ENCODE measurements at regions not wholly inside any gene's neighbourhood (a gene's known extent, or its start where the extent isn't known, plus 50 kb on each side); places are given as distances from the start of the nearest gene placed in this dataset.

- H3K4me3 Mint-ChIP-seq, result no peak overlapping the region
- no peak for DNase-seq (ENCODE audit: low spot score)
- H3K27ac Mint-ChIP-seq, result no peak overlapping the region
These were observed 180.3 kb downstream of the ZDHHC21 start for GRCh38 chr9:14512942-14513341.

More at GRCh38 chr9:14512942-14513341, 180.3 kb downstream of the ZDHHC21 start:
- Histone ChIP-seq H4K20me1 (replicated peaks; ENCODE audit: insufficient read depth) (no peaks in the 10 kb centered on the region), H3K27ac (ENCODE audit: low read depth) (no peak overlapping the region), H3K4me3 (no peak overlapping the region), H3F3A (replicated peaks; ENCODE audit: low read depth) (no peaks in the 10 kb centered on the region), H3K36me3 (ENCODE audit: insufficient read depth) (no peaks in the 10 kb centered on the region), H3K79me2 (replicated peaks; ENCODE audit: insufficient read depth) (no peaks in the 10 kb centered on the region), H3K4me1 (ENCODE audit: insufficient read depth) (peaks cover 23% of the 10 kb centered on the region), H3K9me2 (ENCODE audit: insufficient read depth) (peaks cover 6% of the 10 kb centered on the region; the same call in 1 of the 2 replicates), H3K4me2 (no peak overlapping the region), H3K27me3 (ENCODE audit: insufficient read depth) (no peaks in the 10 kb centered on the region), H2AFZ (no peak overlapping the region)
- no peak for ATAC-seq
- no peaks in the 10 kb centered on the region; the same call in 2 of the 3 replicates for H3K9me3 Mint-ChIP-seq
- peaks cover 3% of the 10 kb centered on the region for H3K27me3 Mint-ChIP-seq (ENCODE audit: insufficient read depth, low read depth, poor library complexity)
- H3K36me3 Mint-ChIP-seq (ENCODE audit: low read depth), result no peaks in the 10 kb centered on the region
- no peak for TF ChIP-seq NANOG (IDR thresholded peaks at IDR 0.05; ENCODE audit: borderline replicate concordance)
- TF ChIP-seq EZH2phosphoT487 (IDR thresholded peaks at IDR 0.05; ENCODE audit: unreplicated experiment), result no peak
- no peak for TF ChIP-seq REST (IDR thresholded peaks at IDR 0.05; ENCODE audit: unreplicated experiment)
- no peak for TF ChIP-seq EZH2 (IDR thresholded peaks at IDR 0.05; ENCODE audit: low read depth, unreplicated experiment)
- TF ChIP-seq ZNF114 (CRISPR knock-in tag; IDR thresholded peaks at IDR 0.05), result no peak
- no peak for TF ChIP-seq ZNF331 (CRISPR knock-in tag; IDR thresholded peaks at IDR 0.05; ENCODE audit: low read depth)
- no peak for TF ChIP-seq JUNB (IDR thresholded peaks at IDR 0.05; ENCODE audit: unreplicated experiment)
- TF ChIP-seq CTCF (conservative IDR thresholded peaks at IDR 0.05; ENCODE audit: low read depth in 2 of 2), result no peak
- TF ChIP-seq ZNF462 (CRISPR knock-in tag; IDR thresholded peaks at IDR 0.05), result no peak
- TF ChIP-seq ETS1 (IDR thresholded peaks at IDR 0.05), result no peak
- no peak for TF ChIP-seq STAT1 (IDR thresholded peaks at IDR 0.05; ENCODE audit: unreplicated experiment)
- TF ChIP-seq POLR2AphosphoS5 (IDR thresholded peaks at IDR 0.05; ENCODE audit: low read depth), result no peak
- TF ChIP-seq CREB1 (CRISPR knock-in tag; IDR thresholded peaks at IDR 0.05; ENCODE audit: low read depth), result no peak
- peaks cover 29% of the 10 kb centered on the region for H3K4me1 Mint-ChIP-seq
